ENCODE measurements at regions not wholly inside any gene's neighbourhood (a gene's known extent, or its start where the extent isn't known, plus 50 kb on each side); places are given as distances from the start of the nearest gene placed in this dataset.

GRCh38 chr12:124474709-124475108 lies 92.7 kb downstream of the NCOR2 start:
- no peak for DNase-seq (ENCODE audit: low read depth in 1 of 2, low spot score in 1 of 2)
- TF ChIP-seq CTCF (IDR thresholded peaks at IDR 0.05; ENCODE audit: insufficient read depth, low read length) (no peak), GABPA (IDR thresholded peaks at IDR 0.05; ENCODE audit: low read depth) (no peak), SPI1 (IDR thresholded peaks at IDR 0.05; ENCODE audit: borderline replicate concordance, low read depth) (no peak), POLR2AphosphoS5 (IDR thresholded peaks at IDR 0.05; ENCODE audit: low read depth) (no peak)
- TF ChIP-seq, protein P1, sequence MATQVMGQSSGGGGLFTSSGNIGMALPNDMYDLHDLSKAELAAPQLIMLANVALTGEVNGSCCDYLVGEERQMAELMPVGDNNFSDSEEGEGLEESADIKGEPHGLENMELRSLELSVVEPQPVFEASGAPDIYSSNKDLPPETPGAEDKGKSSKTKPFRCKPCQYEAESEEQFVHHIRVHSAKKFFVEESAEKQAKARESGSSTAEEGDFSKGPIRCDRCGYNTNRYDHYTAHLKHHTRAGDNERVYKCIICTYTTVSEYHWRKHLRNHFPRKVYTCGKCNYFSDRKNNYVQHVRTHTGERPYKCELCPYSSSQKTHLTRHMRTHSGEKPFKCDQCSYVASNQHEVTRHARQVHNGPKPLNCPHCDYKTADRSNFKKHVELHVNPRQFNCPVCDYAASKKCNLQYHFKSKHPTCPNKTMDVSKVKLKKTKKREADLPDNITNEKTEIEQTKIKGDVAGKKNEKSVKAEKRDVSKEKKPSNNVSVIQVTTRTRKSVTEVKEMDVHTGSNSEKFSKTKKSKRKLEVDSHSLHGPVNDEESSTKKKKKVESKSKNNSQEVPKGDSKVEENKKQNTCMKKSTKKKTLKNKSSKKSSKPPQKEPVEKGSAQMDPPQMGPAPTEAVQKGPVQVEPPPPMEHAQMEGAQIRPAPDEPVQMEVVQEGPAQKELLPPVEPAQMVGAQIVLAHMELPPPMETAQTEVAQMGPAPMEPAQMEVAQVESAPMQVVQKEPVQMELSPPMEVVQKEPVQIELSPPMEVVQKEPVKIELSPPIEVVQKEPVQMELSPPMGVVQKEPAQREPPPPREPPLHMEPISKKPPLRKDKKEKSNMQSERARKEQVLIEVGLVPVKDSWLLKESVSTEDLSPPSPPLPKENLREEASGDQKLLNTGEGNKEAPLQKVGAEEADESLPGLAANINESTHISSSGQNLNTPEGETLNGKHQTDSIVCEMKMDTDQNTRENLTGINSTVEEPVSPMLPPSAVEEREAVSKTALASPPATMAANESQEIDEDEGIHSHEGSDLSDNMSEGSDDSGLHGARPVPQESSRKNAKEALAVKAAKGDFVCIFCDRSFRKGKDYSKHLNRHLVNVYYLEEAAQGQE (IDR thresholded peaks at IDR 0.05; ENCODE audit: insufficient replicate concordance, low read depth), result no peak
- Histone ChIP-seq H3K27ac (replicated peaks) (no peak overlapping the region), H3K4me3 (replicated peaks; ENCODE audit: insufficient read depth, low read length) (no peak overlapping the region), H3K27me3 (ENCODE audit: insufficient read depth, poor library complexity, severe bottlenecking) (no peaks in the 10 kb centered on the region)

DNA sequence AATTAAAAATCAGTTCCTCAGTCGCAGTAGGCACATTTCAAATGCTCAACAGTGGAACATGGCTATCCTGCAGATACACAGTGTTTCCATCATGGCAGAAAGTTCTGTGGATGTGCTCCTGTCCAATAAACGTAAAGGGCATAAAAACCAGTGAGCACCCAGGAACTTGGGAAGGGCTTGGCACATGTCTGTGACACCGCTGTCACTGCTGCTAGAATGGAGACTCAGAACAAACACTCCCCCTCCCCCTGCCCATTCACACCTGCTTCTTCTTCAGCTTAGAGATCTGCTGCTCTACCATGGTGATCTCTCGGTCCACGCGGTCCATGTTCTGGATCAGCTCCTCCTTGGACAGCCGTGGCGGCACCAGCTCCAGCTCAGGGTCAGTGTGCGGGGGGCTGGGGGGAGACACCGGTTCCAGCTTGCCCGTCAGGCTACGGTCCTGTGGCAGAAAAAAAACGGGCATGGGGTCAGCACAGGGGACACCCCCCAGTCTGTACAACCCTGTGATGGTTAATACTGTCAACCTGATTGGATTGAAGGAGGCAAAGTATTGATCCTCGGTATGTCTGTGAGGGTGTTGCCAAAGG lies 94.6 kb downstream of the NCOR2 start:
- no peaks in the 10 kb centered on the region for H3K27me3 ChIP-seq (ENCODE audit: insufficient read depth, poor library complexity, severe bottlenecking)
- TF ChIP-seq GABPA (IDR thresholded peaks at IDR 0.05; ENCODE audit: low read depth) (no peak), CTCF (IDR thresholded peaks at IDR 0.05; ENCODE audit: insufficient read depth, low read length) (no peak), POLR2AphosphoS5 (IDR thresholded peaks at IDR 0.05; ENCODE audit: low read depth) (no peak), SPI1 (IDR thresholded peaks at IDR 0.05; ENCODE audit: borderline replicate concordance, low read depth) (no peak)
- TF ChIP-seq, protein P1 (IDR thresholded peaks at IDR 0.05; ENCODE audit: insufficient replicate concordance, low read depth), result no peak
- no peak overlapping the region for H3K27ac ChIP-seq (replicated peaks)
- DNase-seq (ENCODE audit: low read depth in 1 of 2, low spot score in 1 of 2), result no peak
- no peak overlapping the region for H3K4me3 ChIP-seq (replicated peaks; ENCODE audit: insufficient read depth, low read length)

- DNase-seq (ENCODE audit: low read depth in 1 of 2, low spot score in 1 of 2), result no peak
- no peak for TF ChIP-seq SPI1 (IDR thresholded peaks at IDR 0.05; ENCODE audit: borderline replicate concordance, low read depth)
- TF ChIP-seq POLR2AphosphoS5 (IDR thresholded peaks at IDR 0.05; ENCODE audit: low read depth), result no peak
- Histone ChIP-seq H3K27me3 (ENCODE audit: insufficient read depth, poor library complexity, severe bottlenecking) (no peaks in the 10 kb centered on the region), H3K27ac (replicated peaks) (no peak overlapping the region), H3K4me3 (replicated peaks; ENCODE audit: insufficient read depth, low read length) (no peak overlapping the region)
These were observed 95.6 kb downstream of the NCOR2 start for GRCh38 chr12:124471828-124472227.

DNA sequence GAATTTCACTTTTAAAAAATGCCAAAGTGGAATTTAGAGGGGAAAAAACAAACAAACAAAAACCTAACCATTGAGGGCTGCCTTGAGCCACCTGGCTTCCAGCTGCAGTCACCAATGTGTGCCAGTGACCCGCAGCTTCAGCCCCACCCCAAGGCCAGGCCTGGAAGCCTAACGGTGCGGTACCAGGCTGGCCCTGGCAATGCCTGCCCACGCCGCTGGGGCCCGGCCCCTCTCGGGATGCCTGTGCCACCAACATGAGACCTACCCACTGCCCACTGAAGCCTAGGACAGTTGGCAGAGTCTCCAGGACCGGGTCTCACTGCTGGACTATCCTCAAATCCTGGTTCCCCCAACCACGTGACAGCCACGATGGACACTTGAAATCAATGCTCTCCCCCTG lies 96.6 kb downstream of the NCOR2 start:
- DNase-seq (ENCODE audit: low read depth in 1 of 2, low spot score in 1 of 2), result no peak
- Histone ChIP-seq H3K4me3 (replicated peaks; ENCODE audit: insufficient read depth, low read length) (no peak overlapping the region), H3K27me3 (ENCODE audit: insufficient read depth, poor library complexity, severe bottlenecking) (no peaks in the 10 kb centered on the region), H3K27ac (replicated peaks) (no peak overlapping the region)
- TF ChIP-seq CTCF (IDR thresholded peaks at IDR 0.05; ENCODE audit: insufficient read depth, low read length) (no peak), GABPA (IDR thresholded peaks at IDR 0.05; ENCODE audit: low read depth) (no peak), SPI1 (IDR thresholded peaks at IDR 0.05; ENCODE audit: borderline replicate concordance, low read depth) (no peak), POLR2AphosphoS5 (IDR thresholded peaks at IDR 0.05; ENCODE audit: low read depth) (no peak)
- TF ChIP-seq, protein P1 (IDR thresholded peaks at IDR 0.05; ENCODE audit: insufficient replicate concordance, low read depth), result no peak

Measured in HL-60 (cell line).